HG03139 (cell line): ENCODE measurements at regions not wholly inside any gene's neighbourhood (a gene's known extent, or its start where the extent isn't known, plus 50 kb on each side); places are given as distances from the start of the nearest gene placed in this dataset.
"Not testable (repeated sequence)": the region's sequence is repeated elsewhere in the genome, so short reads cannot be mapped to it uniquely, and the experiment has no call there.

Source experiments
- ATAC-seq: cut with Tn5 transposase; IDR thresholded peaks from one replicate; pipeline ENCODE4 v1.9.1; 2021; ENCODE audit not compliant: unreplicated experiment

- ATAC-seq: no peak
Observed at GRCh38 chr6:23532227-23532626, 593.8 kb upstream of the NRSN1 start.

- no peak for ATAC-seq
Observed at GRCh38 chr6:23533311-23533710, 592.7 kb upstream of the NRSN1 start.

GRCh38 chr6:23533944-23534343, 592.1 kb upstream of the NRSN1 start:
- no peak for ATAC-seq

- no peak for ATAC-seq
Observed at GRCh38 chr6:23534351-23534750, 591.7 kb upstream of the NRSN1 start.

DNA sequence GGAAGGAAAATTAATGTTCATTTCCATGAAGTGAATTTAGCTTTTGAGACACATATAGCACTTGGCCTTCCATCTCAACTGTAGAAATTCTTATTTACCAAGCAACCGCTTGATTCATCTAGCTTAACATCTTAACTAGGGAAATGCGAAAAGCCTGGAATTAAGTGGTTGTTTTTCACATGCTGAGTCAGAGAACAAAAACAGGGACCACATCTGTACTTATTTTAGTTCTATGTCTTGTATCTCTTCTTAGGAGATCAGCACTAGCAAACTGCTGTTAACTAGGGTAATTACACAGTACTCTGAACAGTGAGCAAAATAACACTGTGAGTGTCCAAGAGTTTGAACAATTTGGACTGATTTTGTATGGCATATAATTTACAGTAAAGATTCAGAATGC, 590.9 kb upstream of the NRSN1 start:
- ATAC-seq: no peak

DNA sequence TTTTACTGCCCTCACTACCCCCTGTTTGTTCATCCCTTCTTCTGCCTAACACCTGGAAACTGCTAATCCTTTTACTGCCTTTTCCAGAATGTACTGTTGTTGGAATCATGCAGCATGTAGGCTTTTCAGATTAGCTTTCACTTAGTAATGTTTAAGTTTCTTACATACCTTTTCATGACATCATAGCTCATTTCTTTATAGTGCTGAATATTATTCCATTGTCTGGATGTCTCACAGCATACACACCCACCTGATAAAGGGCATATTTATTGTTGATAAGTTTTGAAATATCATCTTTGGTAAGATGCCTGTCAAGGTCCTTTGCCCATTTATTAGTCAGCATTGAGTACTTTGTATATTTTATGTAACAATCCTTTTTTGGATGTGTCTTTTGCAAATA, 588.2 kb upstream of the NRSN1 start:
- no peak for ATAC-seq

GRCh38 chr6:23547851-23548250, 578.2 kb upstream of the NRSN1 start:
- no peak for ATAC-seq

- ATAC-seq: not testable (repeated sequence)
Observed at GRCh38 chr6:23554953-23555352, 571.1 kb upstream of the NRSN1 start.

DNA sequence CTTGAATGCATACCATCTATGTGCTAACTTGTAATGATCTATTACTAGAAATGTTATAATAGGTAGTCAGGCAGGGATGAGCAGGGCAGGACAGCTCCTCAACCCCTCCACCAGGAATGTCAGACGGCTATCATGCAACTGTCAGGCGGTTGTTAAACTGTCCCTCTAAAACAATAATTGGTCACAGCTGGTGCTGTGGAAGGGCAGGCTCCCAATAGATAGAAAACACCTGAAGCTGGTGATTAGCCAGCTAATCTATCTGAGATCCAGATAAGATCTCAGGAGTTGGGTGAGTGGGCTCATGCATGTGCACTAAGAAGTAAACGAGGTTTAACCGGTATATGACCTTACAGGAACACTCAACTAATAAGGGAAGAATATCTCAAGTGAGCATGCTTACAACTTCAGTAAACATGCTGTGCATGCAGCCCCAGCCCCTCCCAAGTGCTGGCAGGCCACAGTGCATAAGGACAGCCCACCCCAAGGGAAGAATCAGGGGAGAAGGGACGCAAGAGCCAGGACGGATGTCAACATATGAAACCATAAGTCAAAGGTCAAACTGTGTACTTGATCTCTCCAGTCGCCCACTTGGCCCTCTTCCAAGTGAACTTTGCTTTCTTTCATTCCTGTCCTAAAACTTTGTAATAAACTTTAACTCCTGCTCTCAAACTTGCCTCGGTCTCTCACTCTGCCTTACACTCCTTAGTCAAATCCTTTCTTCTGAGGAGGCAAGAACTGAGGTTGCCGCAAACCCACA, 566.2 kb upstream of the NRSN1 start:
- ATAC-seq: no peak

GRCh38 chr6:23561732-23562131, 564.3 kb upstream of the NRSN1 start:
- no peak for ATAC-seq

DNA sequence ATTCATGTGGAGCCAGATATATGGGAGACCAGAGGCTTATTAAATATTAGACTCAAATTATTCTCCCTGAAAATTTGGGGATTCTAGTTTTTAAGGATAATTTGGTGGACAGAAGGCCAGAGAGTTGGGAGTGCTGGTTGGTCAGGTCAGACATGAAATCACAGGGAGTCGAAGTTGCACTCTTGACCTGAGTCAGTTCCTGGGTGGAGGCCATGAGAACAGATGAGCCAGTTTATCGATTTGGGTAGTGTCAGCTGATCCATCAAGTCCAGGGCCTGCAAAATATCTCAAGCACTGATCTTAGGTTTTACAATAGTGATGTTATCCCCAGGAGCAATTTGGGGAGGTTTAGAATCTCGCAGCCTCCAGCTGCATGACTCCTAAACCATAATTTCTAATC, 563.5 kb upstream of the NRSN1 start:
- no peak for ATAC-seq

- ATAC-seq: no peak
Observed at GRCh38 chr6:23563323-23563722, 562.7 kb upstream of the NRSN1 start.

DNA sequence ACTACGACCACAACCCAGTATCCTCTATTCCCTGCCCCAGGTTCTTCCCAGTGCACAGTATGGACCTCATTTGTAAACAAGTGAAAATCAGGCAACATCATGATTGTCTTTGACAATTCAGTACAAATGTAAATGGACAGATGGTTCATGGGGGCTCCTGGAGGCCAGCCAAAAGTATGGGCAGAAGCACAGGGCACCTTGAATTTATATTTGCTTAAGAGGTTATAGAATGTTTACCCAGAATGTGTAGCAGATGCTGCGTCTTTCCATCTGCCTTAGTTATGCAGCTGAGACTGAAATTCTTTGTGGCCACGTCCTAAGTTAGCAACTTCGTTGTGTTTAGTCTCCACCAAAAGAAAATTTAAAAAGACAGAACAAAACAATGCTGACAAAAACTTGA, 559.6 kb upstream of the NRSN1 start:
- no peak for ATAC-seq

- ATAC-seq: no peak
Observed at GRCh38 chr6:23568292-23568691, 557.7 kb upstream of the NRSN1 start.

- no peak for ATAC-seq
Observed at GRCh38 chr6:23584134-23584763, 541.8 kb upstream of the NRSN1 start.

GRCh38 chr6:23587582-23587981, 538.4 kb upstream of the NRSN1 start:
- no peak for ATAC-seq

- no peak for ATAC-seq
Observed at GRCh38 chr6:23589811-23590210, 536.2 kb upstream of the NRSN1 start.

- no peak for ATAC-seq
Observed at GRCh38 chr6:23590498-23591126, 535.4 kb upstream of the NRSN1 start.

GRCh38 chr6:23591761-23592160, 534.3 kb upstream of the NRSN1 start:
- ATAC-seq: no peak

GRCh38 chr6:23600118-23600517, 525.9 kb upstream of the NRSN1 start:
- no peak for ATAC-seq

DNA sequence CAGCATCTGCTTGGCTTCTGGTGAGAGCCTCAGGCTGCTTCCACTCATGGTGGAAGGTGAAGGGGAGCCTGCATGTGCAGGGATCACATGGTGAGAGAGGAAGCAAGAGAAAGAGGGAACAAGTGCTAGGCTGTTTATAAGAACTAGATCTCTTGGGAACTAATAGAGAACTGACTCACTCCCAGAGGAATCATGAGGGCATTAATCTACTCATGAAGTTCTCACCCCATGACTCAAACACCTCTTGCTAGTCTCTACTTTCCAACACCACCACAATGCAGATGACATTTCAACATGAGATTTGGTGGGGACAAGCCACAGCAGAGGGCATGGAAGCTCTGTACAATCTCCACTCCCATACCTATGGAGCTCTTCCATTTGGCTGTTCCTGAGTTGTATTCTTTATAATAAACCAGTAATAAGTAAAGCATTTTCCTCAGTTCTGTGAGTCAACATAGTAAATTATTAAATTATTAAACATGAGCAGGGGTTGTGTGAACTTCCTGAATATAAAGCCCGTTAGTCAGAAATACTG, 524.1 kb upstream of the NRSN1 start:
- ATAC-seq: no peak

DNA sequence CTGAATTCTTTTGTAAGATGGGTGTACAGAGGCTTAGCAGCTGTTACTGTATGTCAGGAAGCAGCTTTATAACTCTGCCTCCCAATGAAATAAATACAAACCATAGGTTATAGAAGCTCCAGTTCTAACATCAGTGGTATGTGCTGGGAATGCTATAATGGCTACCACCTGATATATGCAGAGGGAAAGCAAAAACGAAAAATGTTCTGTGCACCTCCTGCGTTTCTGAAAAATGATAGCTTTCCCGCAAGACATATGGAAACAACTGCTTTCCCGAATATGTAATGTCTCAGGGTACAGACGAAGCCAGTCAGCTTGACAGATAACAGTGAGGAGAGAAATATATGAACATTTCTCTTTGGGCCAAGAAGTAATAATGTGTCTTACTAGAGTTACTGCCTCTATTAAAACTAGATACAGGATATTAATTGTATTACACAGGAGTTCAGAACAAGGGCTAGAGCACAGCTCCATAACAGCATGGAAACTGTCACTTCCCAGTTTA, 517.0 kb upstream of the NRSN1 start:
- no peak for ATAC-seq
